Endodermal cell (in vitro differentiated cells): ENCODE measurements at regions not wholly inside any gene's neighbourhood (a gene's known extent, or its start where the extent isn't known, plus 50 kb on each side); places are given as distances from the start of the nearest gene placed in this dataset.

ENCODE experiments used
- DNase-seq: peaks from one replicate; pipeline ENCODE4 v3.0.0-alpha.2; 2017
- H3K27ac ChIP-seq: 2 replicates; pipeline ENCODE4 v1.5.1; 2013; ENCODE audit warnings: mild to moderate bottlenecking, low read depth, low read length, moderate library complexity
- H3K27me3 ChIP-seq: 2 replicates; pipeline ENCODE4 v1.6.1; 2013; ENCODE audit warnings: mild to moderate bottlenecking, low read length, moderate library complexity; ENCODE audit not compliant: insufficient read depth, control insufficient read depth, poor library complexity, severe bottlenecking
- H3K36me3 ChIP-seq: 2 replicates; pipeline ENCODE4 v1.7.0; 2013; ENCODE audit warnings: mild to moderate bottlenecking, low read length, moderate library complexity; ENCODE audit not compliant: control insufficient read depth, insufficient read depth
- H3K4me1 ChIP-seq: one replicate; pipeline ENCODE4 v1.7.0; 2013; ENCODE audit warnings: low read length; ENCODE audit not compliant: control insufficient read depth, insufficient read depth
- H3K4me3 ChIP-seq: 2 replicates; pipeline ENCODE4 v1.5.1; 2013; ENCODE audit warnings: mild to moderate bottlenecking, low read length, moderate library complexity
- H3K9ac ChIP-seq: 2 replicates; pipeline ENCODE4 v1.6.1; 2013; ENCODE audit warnings: mild to moderate bottlenecking, low read length, moderate library complexity; ENCODE audit not compliant: poor library complexity, severe bottlenecking; ENCODE audit errors: extremely low read depth
- H3K9me3 ChIP-seq: 2 replicates; pipeline ENCODE4 v1.6.1; 2013; ENCODE audit warnings: mild to moderate bottlenecking, low read length, moderate library complexity; ENCODE audit not compliant: control insufficient read depth
- H3K27ac Mint-ChIP-seq: 2 replicates; pipeline ENCODE4 v1.8.0; 2020; ENCODE audit warnings: mixed read lengths
- H3K27me3 Mint-ChIP-seq: 2 replicates; pipeline ENCODE4 v1.8.0; 2021; ENCODE audit warnings: mild to moderate bottlenecking, mixed read lengths; ENCODE audit not compliant: insufficient read depth
- H3K36me3 Mint-ChIP-seq: 2 replicates; pipeline ENCODE4 v1.8.0; 2020; ENCODE audit warnings: low read depth, mixed read lengths
- H3K4me1 Mint-ChIP-seq: 2 replicates; pipeline ENCODE4 v1.8.0; 2020; ENCODE audit warnings: mixed read lengths
- H3K4me3 Mint-ChIP-seq: 2 replicates; pipeline ENCODE4 v1.8.0; 2020; ENCODE audit warnings: mild to moderate bottlenecking, moderate library complexity, mixed read lengths
- H3K9me3 Mint-ChIP-seq: 2 replicates; pipeline ENCODE4 v1.8.0; 2020; ENCODE audit warnings: mild to moderate bottlenecking, mixed read lengths
- WGBS, 2 experiments: methylation state at CpG; one replicate each; pipeline versions ENCODE4 v1.1.5 to v1.1.7; 2013; ENCODE audit warnings: missing lambda C conversion rate in 2 of 2, mixed read lengths in 1 of 2; ENCODE audit not compliant: insufficient coverage in 1 of 2, insufficient read length in 1 of 2; 5-methylcytosine and 5-hydroxymethylcytosine counted together
- TF ChIP-seq, protein P1 (sequence below): fragments of 200-600 bp; sonication (generic); conservative IDR thresholded peaks from 2 replicates; pipeline ENCODE4 v1.5.0; 2021; ENCODE audit warnings: antibody characterized with exemption, mild to moderate bottlenecking

DNA sequence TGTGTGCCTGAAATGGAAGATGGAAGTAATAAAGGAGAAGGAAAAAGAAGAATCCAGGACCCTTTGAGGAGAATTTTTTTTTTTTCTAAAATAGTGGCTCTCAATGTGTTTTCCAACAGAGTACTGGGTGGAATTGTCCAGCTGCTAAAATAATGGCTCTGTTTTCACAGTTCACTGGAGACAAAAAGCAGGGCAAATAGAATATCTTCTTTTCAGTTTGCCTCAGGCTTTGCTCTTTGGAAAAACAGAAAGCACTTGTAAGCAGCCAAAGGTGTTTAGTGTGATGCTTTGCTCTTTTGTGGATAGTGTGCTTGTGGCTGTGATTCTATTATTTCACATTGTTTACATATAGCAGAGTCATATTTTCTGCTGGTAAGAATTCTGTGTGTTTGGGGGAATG lies 77.4 kb upstream of the MROH9 start:
- Mint-ChIP-seq H3K9me3 (no peaks in the 10 kb centered on the region), H3K27ac (no peak overlapping the region), H3K36me3 (no peaks in the 10 kb centered on the region), H3K27me3 (no peaks in the 10 kb centered on the region), H3K4me1 (no peaks in the 10 kb centered on the region), H3K4me3 (no peak overlapping the region)
- Histone ChIP-seq H3K36me3 (no peaks in the 10 kb centered on the region), H3K9ac (no peak overlapping the region), H3K27ac (no peak overlapping the region), H3K9me3 (no peaks in the 10 kb centered on the region), H3K4me3 (no peak overlapping the region), H3K4me1 (no peaks in the 10 kb centered on the region), H3K27me3 (no peaks in the 10 kb centered on the region)
- no peak for DNase-seq
- TF ChIP-seq, protein P1, sequence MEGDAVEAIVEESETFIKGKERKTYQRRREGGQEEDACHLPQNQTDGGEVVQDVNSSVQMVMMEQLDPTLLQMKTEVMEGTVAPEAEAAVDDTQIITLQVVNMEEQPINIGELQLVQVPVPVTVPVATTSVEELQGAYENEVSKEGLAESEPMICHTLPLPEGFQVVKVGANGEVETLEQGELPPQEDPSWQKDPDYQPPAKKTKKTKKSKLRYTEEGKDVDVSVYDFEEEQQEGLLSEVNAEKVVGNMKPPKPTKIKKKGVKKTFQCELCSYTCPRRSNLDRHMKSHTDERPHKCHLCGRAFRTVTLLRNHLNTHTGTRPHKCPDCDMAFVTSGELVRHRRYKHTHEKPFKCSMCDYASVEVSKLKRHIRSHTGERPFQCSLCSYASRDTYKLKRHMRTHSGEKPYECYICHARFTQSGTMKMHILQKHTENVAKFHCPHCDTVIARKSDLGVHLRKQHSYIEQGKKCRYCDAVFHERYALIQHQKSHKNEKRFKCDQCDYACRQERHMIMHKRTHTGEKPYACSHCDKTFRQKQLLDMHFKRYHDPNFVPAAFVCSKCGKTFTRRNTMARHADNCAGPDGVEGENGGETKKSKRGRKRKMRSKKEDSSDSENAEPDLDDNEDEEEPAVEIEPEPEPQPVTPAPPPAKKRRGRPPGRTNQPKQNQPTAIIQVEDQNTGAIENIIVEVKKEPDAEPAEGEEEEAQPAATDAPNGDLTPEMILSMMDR: no peak

DNA sequence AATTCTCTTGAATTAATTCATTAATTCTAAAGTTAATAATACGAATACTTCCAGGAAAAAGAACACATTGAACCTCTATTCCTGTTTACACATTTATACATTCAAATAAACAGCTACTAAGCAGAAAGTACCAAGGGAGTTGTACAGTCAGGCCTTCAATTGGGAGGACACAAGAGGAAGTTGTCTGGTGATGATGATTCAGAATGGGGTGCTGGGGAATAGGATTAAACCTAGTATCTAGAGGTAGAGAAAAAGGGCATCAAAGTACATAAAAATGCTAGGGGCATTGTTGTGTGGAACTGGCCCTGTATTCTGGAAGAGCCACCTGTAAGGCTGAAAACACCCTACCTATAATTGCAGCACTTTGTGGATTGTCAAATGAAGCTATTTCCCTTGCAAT lies 71.7 kb upstream of the MROH9 start:
- no peak overlapping the region for H3K4me3 Mint-ChIP-seq
- H3K36me3 Mint-ChIP-seq: no peaks in the 10 kb centered on the region
- H3K4me1 ChIP-seq: no peaks in the 10 kb centered on the region
- 63% methylated on average over 1 of the region's 1 CpG; no CpG with 5 or more reads in 1 of the 2 experiments for WGBS, 2 experiments
- H3K9me3 ChIP-seq: no peaks in the 10 kb centered on the region
- no peak overlapping the region for H3K27ac ChIP-seq
- H3K9me3 Mint-ChIP-seq: no peaks in the 10 kb centered on the region
- no peak for DNase-seq
- H3K9ac ChIP-seq: no peak overlapping the region
- H3K36me3 ChIP-seq: no peaks in the 10 kb centered on the region
- no peaks in the 10 kb centered on the region for H3K4me1 Mint-ChIP-seq
- H3K27ac Mint-ChIP-seq: no peak overlapping the region
- no peaks in the 10 kb centered on the region for H3K27me3 Mint-ChIP-seq
- TF ChIP-seq, protein P1: no peak
- no peak overlapping the region for H3K4me3 ChIP-seq
- H3K27me3 ChIP-seq: no peaks in the 10 kb centered on the region

DNA sequence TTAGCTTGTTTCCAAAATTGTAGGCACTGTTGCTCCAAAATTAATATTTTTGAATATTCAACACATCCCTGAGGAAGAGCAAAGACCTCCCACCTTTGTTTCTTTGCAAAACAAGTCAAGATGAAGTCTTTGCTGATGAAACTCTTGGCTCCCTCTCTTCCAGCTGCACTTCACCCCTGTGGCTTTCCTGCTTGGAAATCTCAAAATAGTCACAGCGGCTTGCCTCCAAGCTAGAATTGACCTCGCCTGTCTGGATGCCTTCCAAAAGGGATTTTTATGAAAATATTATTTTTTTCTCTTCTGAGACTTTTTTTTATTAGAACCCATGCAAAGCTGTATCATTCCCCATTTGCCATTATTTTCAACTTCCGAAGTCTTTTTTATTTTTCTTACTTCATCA lies 71.1 kb upstream of the MROH9 start:
- no peaks in the 10 kb centered on the region for H3K9me3 Mint-ChIP-seq
- H3K27me3 Mint-ChIP-seq: no peaks in the 10 kb centered on the region
- Histone ChIP-seq H3K4me1 (no peaks in the 10 kb centered on the region), H3K4me3 (no peak overlapping the region), H3K27me3 (no peaks in the 10 kb centered on the region), H3K27ac (no peak overlapping the region), H3K36me3 (no peaks in the 10 kb centered on the region), H3K9ac (no peak overlapping the region), H3K9me3 (no peaks in the 10 kb centered on the region)
- peaks cover 1% of the 10 kb centered on the region for H3K4me1 Mint-ChIP-seq
- 95% methylated on average over 3 of the region's 3 CpGs; no CpG with 5 or more reads in 1 of the 2 experiments for WGBS, 2 experiments
- no peaks in the 10 kb centered on the region for H3K36me3 Mint-ChIP-seq
- no peak for DNase-seq
- no peak overlapping the region for H3K27ac Mint-ChIP-seq
- TF ChIP-seq, protein P1: no peak
- H3K4me3 Mint-ChIP-seq: no peak overlapping the region
